ENCODE measurements at regions not wholly inside any gene's neighbourhood (a gene's known extent, or its start where the extent isn't known, plus 50 kb on each side); places are given as distances from the start of the nearest gene placed in this dataset.

DNA sequence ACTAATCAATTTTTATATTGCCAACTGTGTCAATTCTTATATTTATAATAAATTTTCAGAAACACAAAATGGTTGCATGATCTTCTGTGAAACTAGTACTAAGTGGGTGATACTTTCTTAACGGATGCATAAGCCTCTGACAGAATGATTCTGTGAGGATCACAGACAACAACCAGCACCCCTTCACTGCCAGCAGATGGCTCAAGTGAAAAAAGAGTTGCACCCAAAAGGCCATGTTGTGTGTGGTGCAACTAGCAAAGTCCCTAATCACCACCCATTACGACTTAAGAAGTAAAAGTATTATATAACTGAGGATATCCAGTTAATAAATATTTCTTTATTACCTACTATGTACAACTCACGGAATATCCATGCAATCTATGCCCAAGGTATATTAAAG is 334.0 kb downstream of the PCDH19 start (continued):
- TF ChIP-seq, protein P1, sequence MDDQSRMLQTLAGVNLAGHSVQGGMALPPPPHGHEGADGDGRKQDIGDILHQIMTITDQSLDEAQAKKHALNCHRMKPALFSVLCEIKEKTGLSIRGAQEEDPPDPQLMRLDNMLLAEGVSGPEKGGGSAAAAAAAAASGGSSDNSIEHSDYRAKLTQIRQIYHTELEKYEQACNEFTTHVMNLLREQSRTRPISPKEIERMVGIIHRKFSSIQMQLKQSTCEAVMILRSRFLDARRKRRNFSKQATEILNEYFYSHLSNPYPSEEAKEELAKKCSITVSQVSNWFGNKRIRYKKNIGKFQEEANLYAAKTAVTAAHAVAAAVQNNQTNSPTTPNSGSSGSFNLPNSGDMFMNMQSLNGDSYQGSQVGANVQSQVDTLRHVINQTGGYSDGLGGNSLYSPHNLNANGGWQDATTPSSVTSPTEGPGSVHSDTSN (CRISPR knock-in tag; IDR thresholded peaks at IDR 0.05) = no peak
- TF ChIP-seq ZNF16 (tag by site-specific recombination; IDR thresholded peaks at IDR 0.05; ENCODE audit: low read depth) (no peak), ZSCAN23 (tag by site-specific recombination; IDR thresholded peaks at IDR 0.05) (no peak), PRDM4 (tag by site-specific recombination; IDR thresholded peaks at IDR 0.05) (no peak), ZNF274 (IDR thresholded peaks at IDR 0.05; ENCODE audit: low read length) (no peak), ZNF274 (tag by site-specific recombination; IDR thresholded peaks at IDR 0.05; ENCODE audit: borderline replicate concordance) (no peak)

GRCh38 chrX:100072336-100072735 is 337.7 kb downstream of the PCDH19 start:
- no peak for TF ChIP-seq ZSCAN16 (tag by site-specific recombination; IDR thresholded peaks at IDR 0.05)
- TF ChIP-seq ZNF433 (tag by site-specific recombination; IDR thresholded peaks at IDR 0.05; ENCODE audit: low read depth) = no peak
- TF ChIP-seq, protein P2, sequence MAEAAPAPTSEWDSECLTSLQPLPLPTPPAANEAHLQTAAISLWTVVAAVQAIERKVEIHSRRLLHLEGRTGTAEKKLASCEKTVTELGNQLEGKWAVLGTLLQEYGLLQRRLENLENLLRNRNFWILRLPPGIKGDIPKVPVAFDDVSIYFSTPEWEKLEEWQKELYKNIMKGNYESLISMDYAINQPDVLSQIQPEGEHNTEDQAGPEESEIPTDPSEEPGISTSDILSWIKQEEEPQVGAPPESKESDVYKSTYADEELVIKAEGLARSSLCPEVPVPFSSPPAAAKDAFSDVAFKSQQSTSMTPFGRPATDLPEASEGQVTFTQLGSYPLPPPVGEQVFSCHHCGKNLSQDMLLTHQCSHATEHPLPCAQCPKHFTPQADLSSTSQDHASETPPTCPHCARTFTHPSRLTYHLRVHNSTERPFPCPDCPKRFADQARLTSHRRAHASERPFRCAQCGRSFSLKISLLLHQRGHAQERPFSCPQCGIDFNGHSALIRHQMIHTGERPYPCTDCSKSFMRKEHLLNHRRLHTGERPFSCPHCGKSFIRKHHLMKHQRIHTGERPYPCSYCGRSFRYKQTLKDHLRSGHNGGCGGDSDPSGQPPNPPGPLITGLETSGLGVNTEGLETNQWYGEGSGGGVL (tag by site-specific recombination; IDR thresholded peaks at IDR 0.05) = no peak
- TF ChIP-seq ZNF776 (tag by site-specific recombination; IDR thresholded peaks at IDR 0.05; ENCODE audit: borderline replicate concordance) = no peak
- TF ChIP-seq ZNF394 (tag by site-specific recombination; IDR thresholded peaks at IDR 0.05; ENCODE audit: borderline replicate concordance) = no peak
- H3K27ac ChIP-seq (ENCODE audit: extremely low read depth, low read depth, low read length) = no peak overlapping the region
- no peaks in the 10 kb centered on the region for H3K9me3 ChIP-seq (ENCODE audit: control insufficient read depth, insufficient read depth, low read depth, low read length)
- no peak overlapping the region for H3K4me3 ChIP-seq (ENCODE audit: low read depth, low read length)
- ChIA-PET POLR2A (no interaction called here), CTCF (no interaction called here)
- no peaks in the 10 kb centered on the region for H3K4me1 ChIP-seq (ENCODE audit: control insufficient read depth, insufficient read depth, low read length)
- no peaks in the 10 kb centered on the region for H3K36me3 ChIP-seq (ENCODE audit: control insufficient read depth in 2 of 2, insufficient read depth in 1 of 2, low read length in 2 of 2)

DNA sequence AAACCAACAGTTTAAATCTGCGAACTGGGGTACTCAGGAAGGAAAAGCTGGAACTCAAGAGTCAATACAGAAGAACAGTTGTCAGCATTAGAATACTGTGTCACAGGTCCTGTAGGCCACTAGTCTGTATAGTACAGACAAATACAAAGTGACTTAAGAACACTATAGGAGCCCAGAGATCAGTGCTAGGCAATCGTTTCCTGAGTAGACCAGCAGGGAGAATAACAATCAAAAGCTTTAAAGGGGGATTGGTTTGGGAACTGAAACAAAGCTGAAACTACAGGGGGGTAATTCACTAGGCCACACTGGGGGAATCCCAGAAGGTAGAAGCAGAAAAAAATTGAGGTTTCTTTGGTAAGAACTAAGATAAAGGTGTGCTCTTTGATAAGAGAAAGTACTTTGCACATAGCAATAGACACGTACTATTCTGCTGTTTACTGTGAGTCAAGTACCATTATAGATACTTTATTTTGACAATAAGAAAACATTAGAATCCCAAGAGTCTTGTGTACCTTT is 339.7 kb downstream of the PCDH19 start:
- ChIA-PET POLR2A (no interaction called here), CTCF (no interaction called here)
- H3K4me3 ChIP-seq (ENCODE audit: low read depth, low read length) = no peak overlapping the region
- no peaks in the 10 kb centered on the region for H3K36me3 ChIP-seq (ENCODE audit: control insufficient read depth in 2 of 2, insufficient read depth in 1 of 2, low read length in 2 of 2)
- H3K9me3 ChIP-seq (ENCODE audit: control insufficient read depth, insufficient read depth, low read depth, low read length) = no peaks in the 10 kb centered on the region
- no peak overlapping the region for H3K27ac ChIP-seq (ENCODE audit: extremely low read depth, low read depth, low read length)
- no peaks in the 10 kb centered on the region for H3K4me1 ChIP-seq (ENCODE audit: control insufficient read depth, insufficient read depth, low read length)
- TF ChIP-seq ZNF169 (tag by site-specific recombination; IDR thresholded peaks at IDR 0.05) (no peak), ZNF157 (tag by site-specific recombination; IDR thresholded peaks at IDR 0.05) (no peak), ZNF423 (tag by site-specific recombination; IDR thresholded peaks at IDR 0.05) (no peak), ZNF660 (tag by site-specific recombination; IDR thresholded peaks at IDR 0.05) (no peak), SCRT2 (tag by site-specific recombination; IDR thresholded peaks at IDR 0.05) (no peak), ZNF175 (tag by site-specific recombination; IDR thresholded peaks at IDR 0.05) (no peak)
- TF ChIP-seq, protein P3, sequence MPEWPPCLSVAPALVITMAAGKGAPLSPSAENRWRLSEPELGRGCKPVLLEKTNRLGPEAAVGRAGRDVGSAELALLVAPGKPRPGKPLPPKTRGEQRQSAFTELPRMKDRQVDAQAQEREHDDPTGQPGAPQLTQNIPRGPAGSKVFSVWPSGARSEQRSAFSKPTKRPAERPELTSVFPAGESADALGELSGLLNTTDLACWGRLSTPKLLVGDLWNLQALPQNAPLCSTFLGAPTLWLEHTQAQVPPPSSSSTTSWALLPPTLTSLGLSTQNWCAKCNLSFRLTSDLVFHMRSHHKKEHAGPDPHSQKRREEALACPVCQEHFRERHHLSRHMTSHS (tag by site-specific recombination; IDR thresholded peaks at IDR 0.05) = no peak
- TF ChIP-seq, protein P4, sequence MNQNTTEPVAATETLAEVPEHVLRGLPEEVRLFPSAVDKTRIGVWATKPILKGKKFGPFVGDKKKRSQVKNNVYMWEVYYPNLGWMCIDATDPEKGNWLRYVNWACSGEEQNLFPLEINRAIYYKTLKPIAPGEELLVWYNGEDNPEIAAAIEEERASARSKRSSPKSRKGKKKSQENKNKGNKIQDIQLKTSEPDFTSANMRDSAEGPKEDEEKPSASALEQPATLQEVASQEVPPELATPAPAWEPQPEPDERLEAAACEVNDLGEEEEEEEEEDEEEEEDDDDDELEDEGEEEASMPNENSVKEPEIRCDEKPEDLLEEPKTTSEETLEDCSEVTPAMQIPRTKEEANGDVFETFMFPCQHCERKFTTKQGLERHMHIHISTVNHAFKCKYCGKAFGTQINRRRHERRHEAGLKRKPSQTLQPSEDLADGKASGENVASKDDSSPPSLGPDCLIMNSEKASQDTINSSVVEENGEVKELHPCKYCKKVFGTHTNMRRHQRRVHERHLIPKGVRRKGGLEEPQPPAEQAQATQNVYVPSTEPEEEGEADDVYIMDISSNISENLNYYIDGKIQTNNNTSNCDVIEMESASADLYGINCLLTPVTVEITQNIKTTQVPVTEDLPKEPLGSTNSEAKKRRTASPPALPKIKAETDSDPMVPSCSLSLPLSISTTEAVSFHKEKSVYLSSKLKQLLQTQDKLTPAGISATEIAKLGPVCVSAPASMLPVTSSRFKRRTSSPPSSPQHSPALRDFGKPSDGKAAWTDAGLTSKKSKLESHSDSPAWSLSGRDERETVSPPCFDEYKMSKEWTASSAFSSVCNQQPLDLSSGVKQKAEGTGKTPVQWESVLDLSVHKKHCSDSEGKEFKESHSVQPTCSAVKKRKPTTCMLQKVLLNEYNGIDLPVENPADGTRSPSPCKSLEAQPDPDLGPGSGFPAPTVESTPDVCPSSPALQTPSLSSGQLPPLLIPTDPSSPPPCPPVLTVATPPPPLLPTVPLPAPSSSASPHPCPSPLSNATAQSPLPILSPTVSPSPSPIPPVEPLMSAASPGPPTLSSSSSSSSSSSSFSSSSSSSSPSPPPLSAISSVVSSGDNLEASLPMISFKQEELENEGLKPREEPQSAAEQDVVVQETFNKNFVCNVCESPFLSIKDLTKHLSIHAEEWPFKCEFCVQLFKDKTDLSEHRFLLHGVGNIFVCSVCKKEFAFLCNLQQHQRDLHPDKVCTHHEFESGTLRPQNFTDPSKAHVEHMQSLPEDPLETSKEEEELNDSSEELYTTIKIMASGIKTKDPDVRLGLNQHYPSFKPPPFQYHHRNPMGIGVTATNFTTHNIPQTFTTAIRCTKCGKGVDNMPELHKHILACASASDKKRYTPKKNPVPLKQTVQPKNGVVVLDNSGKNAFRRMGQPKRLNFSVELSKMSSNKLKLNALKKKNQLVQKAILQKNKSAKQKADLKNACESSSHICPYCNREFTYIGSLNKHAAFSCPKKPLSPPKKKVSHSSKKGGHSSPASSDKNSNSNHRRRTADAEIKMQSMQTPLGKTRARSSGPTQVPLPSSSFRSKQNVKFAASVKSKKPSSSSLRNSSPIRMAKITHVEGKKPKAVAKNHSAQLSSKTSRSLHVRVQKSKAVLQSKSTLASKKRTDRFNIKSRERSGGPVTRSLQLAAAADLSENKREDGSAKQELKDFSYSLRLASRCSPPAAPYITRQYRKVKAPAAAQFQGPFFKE (tag by site-specific recombination; IDR thresholded peaks at IDR 0.05; ENCODE audit: borderline replicate concordance) = no peak

All from HEK293 (cell line).